ENCODE measurements at regions not wholly inside any gene's neighbourhood (a gene's known extent, or its start where the extent isn't known, plus 50 kb on each side); places are given as distances from the start of the nearest gene placed in this dataset.

- TF ChIP-seq POLR2AphosphoS5 (IDR thresholded peaks at IDR 0.05; ENCODE audit: low read depth, low read length) (no peak), SPI1 (IDR thresholded peaks at IDR 0.05; ENCODE audit: low read depth, low read length) (no peak), TAF1 (IDR thresholded peaks at IDR 0.05; ENCODE audit: low read depth, low read length) (no peak), POLR2A (IDR thresholded peaks at IDR 0.05; ENCODE audit: low read depth, low read length) (no peak), POU2F2 (IDR thresholded peaks at IDR 0.05; ENCODE audit: low read depth, low read length) (no peak), PAX5 (IDR thresholded peaks at IDR 0.05; ENCODE audit: insufficient read depth, low read length, severe bottlenecking) (no peak)
- DNase-seq (ENCODE audit: insufficient read length, low spot score) (no peak), FAIRE-seq (no peak)
Observed at GRCh38 chr2:114039677-114040076, 149.8 kb downstream of the ACTR3 start.

- TF ChIP-seq POLR2A (IDR thresholded peaks at IDR 0.05; ENCODE audit: low read depth, low read length): no peak
- no peak for TF ChIP-seq SPI1 (IDR thresholded peaks at IDR 0.05; ENCODE audit: low read depth, low read length)
- no peak for TF ChIP-seq TAF1 (IDR thresholded peaks at IDR 0.05; ENCODE audit: low read depth, low read length)
- no peak for TF ChIP-seq POLR2AphosphoS5 (IDR thresholded peaks at IDR 0.05; ENCODE audit: low read depth, low read length)
- TF ChIP-seq PAX5 (IDR thresholded peaks at IDR 0.05; ENCODE audit: insufficient read depth, low read length, severe bottlenecking): no peak
- no peak for TF ChIP-seq POU2F2 (IDR thresholded peaks at IDR 0.05; ENCODE audit: low read depth, low read length)
- DNase-seq (ENCODE audit: insufficient read length, low spot score): no peak
- no peak for FAIRE-seq
Observed at GRCh38 chr2:114040826-114041225, 150.9 kb downstream of the ACTR3 start.

- no peak for FAIRE-seq
Observed at GRCh38 chr2:114044985-114045384, 155.1 kb downstream of the ACTR3 start.

GRCh38 chr2:114046373-114046772 lies 156.5 kb downstream of the ACTR3 start:
- FAIRE-seq: no peak
- DNase-seq (ENCODE audit: insufficient read length, low spot score): no peak
- no peak for TF ChIP-seq SPI1 (IDR thresholded peaks at IDR 0.05; ENCODE audit: low read depth, low read length)
- TF ChIP-seq POLR2A (IDR thresholded peaks at IDR 0.05; ENCODE audit: low read depth, low read length): no peak
- TF ChIP-seq TAF1 (IDR thresholded peaks at IDR 0.05; ENCODE audit: low read depth, low read length): no peak
- no peak for TF ChIP-seq PAX5 (IDR thresholded peaks at IDR 0.05; ENCODE audit: insufficient read depth, low read length, severe bottlenecking)
- TF ChIP-seq POLR2AphosphoS5 (IDR thresholded peaks at IDR 0.05; ENCODE audit: low read depth, low read length): no peak
- no peak for TF ChIP-seq POU2F2 (IDR thresholded peaks at IDR 0.05; ENCODE audit: low read depth, low read length)

More at GRCh38 chr2:114044985-114045384, 155.1 kb downstream of the ACTR3 start:
- DNase-seq (ENCODE audit: insufficient read length, low spot score): no peak
- TF ChIP-seq SPI1 (IDR thresholded peaks at IDR 0.05; ENCODE audit: low read depth, low read length) (no peak), PAX5 (IDR thresholded peaks at IDR 0.05; ENCODE audit: insufficient read depth, low read length, severe bottlenecking) (no peak)

GRCh38 chr2:114046866-114047435 lies 157.1 kb downstream of the ACTR3 start:
- no peak for FAIRE-seq
- DNase-seq (ENCODE audit: insufficient read length, low spot score): no peak
- TF ChIP-seq POU2F2 (IDR thresholded peaks at IDR 0.05; ENCODE audit: low read depth, low read length): no peak
- no peak for TF ChIP-seq POLR2AphosphoS5 (IDR thresholded peaks at IDR 0.05; ENCODE audit: low read depth, low read length)
- TF ChIP-seq SPI1 (IDR thresholded peaks at IDR 0.05; ENCODE audit: low read depth, low read length): no peak
- TF ChIP-seq PAX5 (IDR thresholded peaks at IDR 0.05; ENCODE audit: insufficient read depth, low read length, severe bottlenecking): no peak
- no peak for TF ChIP-seq POLR2A (IDR thresholded peaks at IDR 0.05; ENCODE audit: low read depth, low read length)
- TF ChIP-seq TAF1 (IDR thresholded peaks at IDR 0.05; ENCODE audit: low read depth, low read length): no peak

- DNase-seq (ENCODE audit: insufficient read length, low spot score) (no peak), FAIRE-seq (no peak)
- TF ChIP-seq POLR2AphosphoS5 (IDR thresholded peaks at IDR 0.05; ENCODE audit: low read depth, low read length) (no peak), SPI1 (IDR thresholded peaks at IDR 0.05; ENCODE audit: low read depth, low read length) (no peak), POLR2A (IDR thresholded peaks at IDR 0.05; ENCODE audit: low read depth, low read length) (no peak), POU2F2 (IDR thresholded peaks at IDR 0.05; ENCODE audit: low read depth, low read length) (no peak), TAF1 (IDR thresholded peaks at IDR 0.05; ENCODE audit: low read depth, low read length) (no peak), PAX5 (IDR thresholded peaks at IDR 0.05; ENCODE audit: insufficient read depth, low read length, severe bottlenecking) (no peak)
Observed at GRCh38 chr2:114049280-114049679, 159.4 kb downstream of the ACTR3 start.

- DNase-seq (ENCODE audit: insufficient read length, low spot score) (no peak), FAIRE-seq (no peak)
- TF ChIP-seq POLR2AphosphoS5 (IDR thresholded peaks at IDR 0.05; ENCODE audit: low read depth, low read length) (no peak), TAF1 (IDR thresholded peaks at IDR 0.05; ENCODE audit: low read depth, low read length) (no peak), POLR2A (IDR thresholded peaks at IDR 0.05; ENCODE audit: low read depth, low read length) (no peak), PAX5 (IDR thresholded peaks at IDR 0.05; ENCODE audit: insufficient read depth, low read length, severe bottlenecking) (no peak), SPI1 (IDR thresholded peaks at IDR 0.05; ENCODE audit: low read depth, low read length) (no peak), POU2F2 (IDR thresholded peaks at IDR 0.05; ENCODE audit: low read depth, low read length) (no peak)
Observed at GRCh38 chr2:114049826-114050225, 159.9 kb downstream of the ACTR3 start.

GRCh38 chr2:114056294-114057143 lies 166.6 kb downstream of the ACTR3 start:
- FAIRE-seq: no peak
- DNase-seq (ENCODE audit: insufficient read length, low spot score): no peak
- no peak for TF ChIP-seq POU2F2 (IDR thresholded peaks at IDR 0.05; ENCODE audit: low read depth, low read length)
- TF ChIP-seq SPI1 (IDR thresholded peaks at IDR 0.05; ENCODE audit: low read depth, low read length): no peak
- no peak for TF ChIP-seq POLR2A (IDR thresholded peaks at IDR 0.05; ENCODE audit: low read depth, low read length)
- TF ChIP-seq PAX5 (IDR thresholded peaks at IDR 0.05; ENCODE audit: insufficient read depth, low read length, severe bottlenecking): no peak
- TF ChIP-seq POLR2AphosphoS5 (IDR thresholded peaks at IDR 0.05; ENCODE audit: low read depth, low read length): no peak
- TF ChIP-seq TAF1 (IDR thresholded peaks at IDR 0.05; ENCODE audit: low read depth, low read length): no peak

- no peak for DNase-seq (ENCODE audit: insufficient read length, low spot score)
- FAIRE-seq: no peak
- no peak for TF ChIP-seq POLR2AphosphoS5 (IDR thresholded peaks at IDR 0.05; ENCODE audit: low read depth, low read length)
- TF ChIP-seq POLR2A (IDR thresholded peaks at IDR 0.05; ENCODE audit: low read depth, low read length): no peak
- TF ChIP-seq SPI1 (IDR thresholded peaks at IDR 0.05; ENCODE audit: low read depth, low read length): no peak
- no peak for TF ChIP-seq POU2F2 (IDR thresholded peaks at IDR 0.05; ENCODE audit: low read depth, low read length)
- no peak for TF ChIP-seq TAF1 (IDR thresholded peaks at IDR 0.05; ENCODE audit: low read depth, low read length)
- no peak for TF ChIP-seq PAX5 (IDR thresholded peaks at IDR 0.05; ENCODE audit: insufficient read depth, low read length, severe bottlenecking)
Observed at GRCh38 chr2:114057638-114058037, 167.7 kb downstream of the ACTR3 start.
